NCI-H146 treated with DMSO at 0.1 percent for 48 hours (cell line): ENCODE measurements at regions not wholly inside any gene's neighbourhood (a gene's known extent, or its start where the extent isn't known, plus 50 kb on each side); places are given as distances from the start of the nearest gene placed in this dataset.
"Not testable (repeated sequence)": the region's sequence is repeated elsewhere in the genome, so short reads cannot be mapped to it uniquely, and the experiment has no call there.

Source experiments
- DNase-seq: peaks from one replicate; lab custom pipeline; 2025; ENCODE audit not compliant: unreplicated experiment; lab: John Stamatoyannopoulos, UW

- DNase-seq, result no peak
Measured at GRCh38 chr20:22529150-22530019, 55.0 kb downstream of the FOXA2 start.

- no peak for DNase-seq
Measured at GRCh38 chr20:22526512-22527012, 57.8 kb downstream of the FOXA2 start.

DNA sequence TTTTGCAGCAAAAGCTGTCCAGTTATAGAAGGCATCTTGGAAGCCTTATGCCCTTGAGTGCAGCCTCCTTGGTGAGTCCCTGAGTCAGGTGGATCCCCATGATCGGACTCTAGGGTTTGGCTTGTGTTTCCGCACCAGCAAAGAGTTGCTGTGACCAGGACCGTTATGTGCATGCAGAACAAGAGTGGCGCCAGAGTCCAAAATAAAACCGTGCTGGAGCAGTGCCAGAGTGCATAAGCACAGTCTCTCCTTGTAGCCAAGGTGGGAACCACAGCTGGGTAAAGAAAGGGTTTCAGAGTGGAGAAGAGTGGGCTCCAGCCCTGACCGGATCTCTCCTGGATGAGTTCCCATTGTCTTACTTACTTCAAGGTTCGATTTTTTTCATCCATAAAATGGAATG lies 58.6 kb downstream of the FOXA2 start:
- DNase-seq, result no peak

- no peak for DNase-seq
Measured at GRCh38 chr20:22525069-22525820, 59.1 kb downstream of the FOXA2 start.

DNA sequence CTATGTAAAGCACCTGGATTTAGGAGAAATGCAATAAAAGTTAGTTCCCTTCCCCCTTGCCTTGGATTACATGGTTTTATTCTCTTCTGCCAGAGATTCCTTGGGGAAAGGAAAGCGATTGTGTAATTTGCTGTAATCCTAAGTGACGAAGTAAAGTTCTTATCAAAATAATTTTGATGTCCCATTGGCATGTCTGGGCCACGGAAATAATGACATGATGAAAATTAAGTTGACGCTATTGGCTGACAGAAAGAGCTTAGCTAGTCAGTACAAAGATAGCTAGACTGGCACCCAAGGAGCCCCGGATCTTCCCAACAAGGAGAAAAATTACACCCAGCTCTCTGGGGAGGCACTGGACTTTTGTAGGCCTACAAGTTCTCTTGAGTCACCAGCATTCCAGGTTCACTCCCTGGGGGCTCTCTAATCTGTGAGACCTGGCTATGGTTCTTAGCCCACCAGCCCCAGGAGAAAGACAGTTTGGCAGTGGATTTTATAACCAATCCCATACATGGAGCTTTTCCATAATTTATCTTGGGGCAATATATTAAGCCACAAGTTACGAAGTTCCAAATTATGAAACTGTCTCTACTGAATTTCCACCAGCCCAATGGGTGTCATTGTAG lies 59.9 kb downstream of the FOXA2 start:
- DNase-seq, result no peak

- DNase-seq, result peak; percentile 37
Measured at GRCh38 chr20:22523499-22524392, 60.6 kb downstream of the FOXA2 start.

DNA sequence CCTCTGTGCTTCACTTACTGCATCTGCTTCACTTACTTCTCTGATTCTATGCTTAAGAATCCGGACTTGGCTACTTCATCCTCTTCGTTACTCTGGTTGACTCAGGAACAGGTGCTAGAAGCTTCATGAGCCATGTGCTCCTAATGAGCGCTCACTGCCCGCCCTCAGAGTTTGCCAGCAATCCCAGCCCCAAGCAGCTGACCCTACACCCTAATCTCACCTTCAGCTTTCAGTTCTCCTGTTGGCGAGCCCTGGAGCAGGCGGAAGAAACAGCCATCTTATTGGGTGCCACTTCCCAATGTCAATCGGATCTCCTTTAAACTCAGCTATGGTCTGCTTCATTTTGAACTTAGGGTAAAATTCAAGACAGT lies 61.3 kb downstream of the FOXA2 start:
- DNase-seq, result no peak

DNA sequence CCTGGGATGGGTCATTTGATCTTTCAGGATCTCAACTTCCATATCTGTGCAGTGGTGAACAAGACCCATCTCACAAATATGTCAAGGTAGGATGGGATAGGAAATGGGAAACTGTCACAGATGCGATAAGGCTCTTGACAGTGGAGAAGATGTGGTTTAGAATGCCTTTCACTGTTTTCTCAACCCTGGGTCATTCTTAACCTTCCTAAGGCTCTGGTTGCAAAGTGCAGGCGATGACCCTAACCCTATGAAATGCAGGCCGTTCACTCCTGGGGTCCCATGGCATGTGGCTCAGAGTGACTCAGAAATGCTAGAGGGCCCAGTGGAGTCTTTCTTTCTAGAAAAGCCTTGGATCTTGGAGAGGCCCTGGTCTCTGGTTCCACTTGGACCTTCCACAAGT lies 61.7 kb downstream of the FOXA2 start:
- no peak for DNase-seq

- DNase-seq, result not testable (repeated sequence)
Measured at GRCh38 chr20:22521940-22522339, 62.4 kb downstream of the FOXA2 start.

GRCh38 chr20:22520381-22520780 lies 64.0 kb downstream of the FOXA2 start:
- no peak for DNase-seq

- DNase-seq, result peak; percentile 77
Measured at GRCh38 chr20:22515264-22515663, 69.1 kb downstream of the FOXA2 start.

DNA sequence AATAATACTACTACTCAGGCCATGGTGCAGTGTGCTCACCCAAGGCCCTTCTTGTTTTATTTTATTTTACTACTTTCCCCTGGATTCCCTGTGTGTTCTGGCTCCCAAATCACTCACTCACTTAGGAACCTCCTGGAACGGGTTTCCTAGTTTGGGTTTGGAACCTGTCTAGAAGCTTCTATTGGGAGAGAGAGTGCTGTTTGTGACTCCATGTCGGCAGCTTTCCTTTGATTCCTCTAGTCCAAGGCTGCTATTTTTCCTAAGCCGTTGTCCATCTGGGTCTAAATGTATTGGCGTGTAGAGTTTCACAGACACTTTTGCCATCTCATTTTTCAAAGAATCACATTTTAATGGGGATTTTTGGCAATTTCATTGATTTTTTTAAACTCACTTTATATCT lies 70.8 kb downstream of the FOXA2 start:
- no peak for DNase-seq

- DNase-seq, result no peak
Measured at GRCh38 chr20:22512911-22513489, 71.4 kb downstream of the FOXA2 start.

GRCh38 chr20:22511943-22512910 lies 72.1 kb downstream of the FOXA2 start:
- DNase-seq, result peak; percentile 100

GRCh38 chr20:22509843-22510147 lies 74.6 kb downstream of the FOXA2 start:
- no peak for DNase-seq

DNA sequence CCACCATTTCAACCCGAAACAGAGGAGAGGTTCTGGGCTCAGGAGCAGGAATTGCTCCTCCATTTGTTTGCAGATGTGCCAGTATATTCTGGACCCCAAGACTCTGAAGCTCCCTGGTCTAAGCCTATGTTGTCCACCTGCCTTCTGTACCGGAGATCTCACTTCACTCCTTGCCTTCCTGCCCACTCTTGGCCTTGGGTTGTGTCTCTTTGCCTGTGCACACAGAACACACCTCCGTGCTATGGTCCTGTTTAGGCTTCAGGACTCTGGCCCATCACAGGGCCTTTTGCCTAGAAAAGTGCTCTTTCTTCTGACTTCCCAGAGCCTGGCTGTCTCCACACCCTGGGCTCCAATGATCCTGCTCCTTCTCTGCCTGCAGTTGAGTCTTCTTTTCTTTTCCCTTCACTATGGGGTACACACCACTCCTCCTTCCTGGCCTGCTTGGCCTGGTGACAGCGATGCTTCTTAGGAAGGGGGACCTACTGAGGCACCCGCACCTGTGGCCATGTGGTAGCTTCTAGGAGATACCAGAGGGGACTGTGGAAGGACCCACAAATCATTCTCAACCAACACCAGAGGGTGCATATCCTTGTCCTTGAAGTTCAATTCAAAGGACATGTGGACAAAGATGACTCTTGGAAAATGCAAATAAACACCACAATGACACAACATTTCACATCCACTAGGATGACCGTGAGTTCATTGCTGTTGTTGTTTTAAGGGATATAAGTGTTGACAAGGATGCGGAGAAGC lies 75.1 kb downstream of the FOXA2 start:
- DNase-seq, result no peak

DNA sequence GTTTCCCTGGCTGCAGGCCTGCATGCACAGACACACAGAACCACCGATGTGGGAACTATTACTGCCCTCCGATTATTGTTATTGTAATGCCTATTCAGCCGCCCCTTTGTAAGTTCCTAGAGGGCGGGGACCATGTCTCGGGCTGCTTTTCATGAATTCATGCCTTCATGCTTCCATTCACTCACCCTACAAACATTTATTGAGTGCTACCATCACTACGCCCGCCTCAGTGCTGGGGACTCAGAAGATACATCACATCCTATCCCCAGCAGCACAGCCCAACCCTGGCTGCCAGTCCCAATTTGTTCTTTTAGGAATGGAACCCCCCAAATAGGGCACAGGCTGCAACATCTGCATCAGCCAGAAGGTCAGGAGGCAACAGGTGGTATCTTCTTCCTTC lies 75.9 kb downstream of the FOXA2 start:
- DNase-seq, result no peak

- peak; percentile 46 for DNase-seq
Measured at GRCh38 chr20:22507240-22507961, 77.0 kb downstream of the FOXA2 start.
